Sciatic nerve (tissue), 2 donors: ENCODE measurements at regions not wholly inside any gene's neighbourhood (a gene's known extent, or its start where the extent isn't known, plus 50 kb on each side); places are given as distances from the start of the nearest gene placed in this dataset.
"Not testable (repeated sequence)": the region's sequence is repeated elsewhere in the genome, so short reads cannot be mapped to it uniquely, and the experiment has no call there.

Source experiments
- ATAC-seq: fragments of 200-7000 bp; cut with Tn5 transposase; one replicate; pipeline ENCODE4 v1.9.1; 2020; ENCODE audit warnings: mild to moderate bottlenecking, moderate library complexity
- DNase-seq: peaks from one replicate; pipeline ENCODE4 v3.0.0-alpha.2; 2020; ENCODE audit warnings: low spot score
- intact Hi-C: fragments of 100-400 bp; cut with DNase I; formaldehyde crosslinking; loops from one replicate; pipeline ENCODE4 v1.14.2; 2022
- donor health status: DM: no; HTN: no; CAD: no.
- donor health status: DM: no; HTN: no; CAD: no.

GRCh38 chr5:99445805-99446204, 517.0 kb upstream of the CHD1 start:
- DNase-seq (no peak), ATAC-seq (no peak)

GRCh38 chr5:99441235-99441634, 512.4 kb upstream of the CHD1 start:
- no peak for ATAC-seq
- intact Hi-C loops = no loop called here
- DNase-seq = no peak

More at GRCh38 chr5:99445805-99446204, 517.0 kb upstream of the CHD1 start:
- intact Hi-C loops = no loop called here

- ATAC-seq (no peak), DNase-seq (no peak)
- intact Hi-C loops = no loop called here
Measured at GRCh38 chr5:99438619-99439018, 509.8 kb upstream of the CHD1 start.

- DNase-seq (no peak), ATAC-seq (no peak)
- intact Hi-C loops = no loop called here
Measured at GRCh38 chr5:99437986-99438385, 509.2 kb upstream of the CHD1 start.

GRCh38 chr5:99423396-99423795, 494.6 kb upstream of the CHD1 start:
- DNase-seq, ATAC-seq, intact Hi-C loops: not testable (repeated sequence)

GRCh38 chr5:99418640-99419039, 489.8 kb upstream of the CHD1 start:
- DNase-seq, ATAC-seq, intact Hi-C loops: not testable (repeated sequence)

- ATAC-seq, DNase-seq, intact Hi-C loops: not testable (repeated sequence)
Measured at GRCh38 chr5:99410386-99410785, 481.6 kb upstream of the CHD1 start.

- DNase-seq, intact Hi-C loops, ATAC-seq: not testable (repeated sequence)
Measured at GRCh38 chr5:99404764-99405302, 476.0 kb upstream of the CHD1 start.

GRCh38 chr5:99400571-99400970, 471.8 kb upstream of the CHD1 start:
- ATAC-seq, intact Hi-C loops: not testable (repeated sequence)

GRCh38 chr5:99398976-99399375, 470.2 kb upstream of the CHD1 start:
- ATAC-seq (no peak), DNase-seq (no peak)
- intact Hi-C loops = no loop called here

More at GRCh38 chr5:99400571-99400970, 471.8 kb upstream of the CHD1 start:
- DNase-seq = not testable (repeated sequence)

- no peak for ATAC-seq
- DNase-seq = no peak
- intact Hi-C loops = no loop called here
Measured at GRCh38 chr5:99386406-99387077, 457.7 kb upstream of the CHD1 start.

- no peak for ATAC-seq
- intact Hi-C loops = no loop called here
- no peak for DNase-seq
Measured at GRCh38 chr5:99379187-99379586, 450.4 kb upstream of the CHD1 start.

GRCh38 chr5:99378443-99378842, 449.6 kb upstream of the CHD1 start:
- intact Hi-C loops = no loop called here
- ATAC-seq (no peak), DNase-seq (no peak)

GRCh38 chr5:99369797-99370593, 441.2 kb upstream of the CHD1 start:
- DNase-seq = no peak
- ATAC-seq = no peak

GRCh38 chr5:99368726-99369125, 439.9 kb upstream of the CHD1 start:
- intact Hi-C loops = no loop called here
- ATAC-seq (no peak), DNase-seq (no peak)

More at GRCh38 chr5:99369797-99370593, 441.2 kb upstream of the CHD1 start:
- intact Hi-C loops = no loop called here

- intact Hi-C loops = no loop called here
- ATAC-seq = no peak
- no peak for DNase-seq
Measured at GRCh38 chr5:99355881-99356280, 427.1 kb upstream of the CHD1 start.

GRCh38 chr5:99349787-99350186, 421.0 kb upstream of the CHD1 start:
- DNase-seq (no peak), ATAC-seq (no peak)
- intact Hi-C loops = no loop called here

GRCh38 chr5:99348597-99348996, 419.8 kb upstream of the CHD1 start:
- DNase-seq (no peak), ATAC-seq (no peak)
- intact Hi-C loops = no loop called here

- DNase-seq, ATAC-seq, intact Hi-C loops: not testable (repeated sequence)
Measured at GRCh38 chr5:99339758-99340157, 411.0 kb upstream of the CHD1 start.

- ATAC-seq (no peak), DNase-seq (no peak)
- intact Hi-C loops = no loop called here
Measured at GRCh38 chr5:99334936-99335335, 406.1 kb upstream of the CHD1 start.
